ENCODE measurements at regions not wholly inside any gene's neighbourhood (a gene's known extent, or its start where the extent isn't known, plus 50 kb on each side); places are given as distances from the start of the nearest gene placed in this dataset.

DNA sequence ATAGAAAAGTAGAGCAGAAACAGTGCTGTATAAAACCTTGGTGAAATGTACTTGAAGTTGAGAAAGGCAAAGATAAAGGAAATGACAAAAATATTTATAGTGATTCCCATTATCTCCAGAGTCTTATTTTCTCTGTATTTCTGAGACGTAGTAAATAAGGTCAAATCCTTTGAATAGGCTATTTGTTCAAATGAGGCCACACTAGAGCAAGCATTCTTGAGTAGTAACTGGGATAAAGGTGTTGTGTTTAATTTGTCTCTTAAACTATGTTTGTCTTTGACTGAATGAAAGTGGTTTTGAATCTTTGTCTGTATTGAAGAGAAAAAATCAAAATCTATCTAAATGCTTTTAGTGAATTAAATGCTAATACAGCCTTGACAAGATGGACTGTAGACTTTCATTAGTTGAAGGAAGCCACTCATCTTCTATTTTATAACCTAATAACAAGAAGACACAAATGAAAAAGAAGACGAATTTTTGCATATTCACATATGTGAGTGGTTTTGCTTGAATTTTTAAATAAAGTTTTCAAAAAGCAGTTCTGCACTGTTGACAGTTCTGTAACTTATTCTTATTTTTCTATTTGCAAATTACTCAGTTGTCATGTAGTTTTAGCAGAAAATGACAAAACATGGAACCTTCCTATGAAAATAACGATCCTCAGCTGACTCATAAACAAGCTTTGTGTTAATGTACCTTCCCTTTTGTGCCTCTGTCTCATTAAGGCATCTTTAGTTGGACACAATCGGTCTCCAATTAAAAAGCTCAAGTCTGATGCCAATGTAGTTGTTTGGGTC is 94.8 kb upstream of the PCDH18 start:
- TF ChIP-seq NFIC (IDR thresholded peaks at IDR 0.05; ENCODE audit: borderline replicate concordance) (no peak), IRF3 (IDR thresholded peaks at IDR 0.05; ENCODE audit: low read depth, low read length) (no peak), RCOR1 (IDR thresholded peaks at IDR 0.05; ENCODE audit: low read length) (no peak), YY1 (IDR thresholded peaks at IDR 0.05; ENCODE audit: low read depth) (no peak), POLR2AphosphoS5 (IDR thresholded peaks at IDR 0.05; ENCODE audit: low read depth, low read length) (no peak), GATA2 (CRISPR knock-in tag; IDR thresholded peaks at IDR 0.05) (no peak), CHD2 (IDR thresholded peaks at IDR 0.05; ENCODE audit: low read length, partially characterized antibody) (no peak), MAX (IDR thresholded peaks at IDR 0.05; ENCODE audit: low read depth) (no peak), ELF1 (IDR thresholded peaks at IDR 0.05) (no peak), SMC3 (IDR thresholded peaks at IDR 0.05; ENCODE audit: low read depth, low read length) (no peak), TAF1 (IDR thresholded peaks at IDR 0.05; ENCODE audit: borderline replicate concordance, low read depth, low read length) (no peak), RXRA (IDR thresholded peaks at IDR 0.05; ENCODE audit: borderline replicate concordance, low read depth) (no peak)
- TF ChIP-seq, protein P1, sequence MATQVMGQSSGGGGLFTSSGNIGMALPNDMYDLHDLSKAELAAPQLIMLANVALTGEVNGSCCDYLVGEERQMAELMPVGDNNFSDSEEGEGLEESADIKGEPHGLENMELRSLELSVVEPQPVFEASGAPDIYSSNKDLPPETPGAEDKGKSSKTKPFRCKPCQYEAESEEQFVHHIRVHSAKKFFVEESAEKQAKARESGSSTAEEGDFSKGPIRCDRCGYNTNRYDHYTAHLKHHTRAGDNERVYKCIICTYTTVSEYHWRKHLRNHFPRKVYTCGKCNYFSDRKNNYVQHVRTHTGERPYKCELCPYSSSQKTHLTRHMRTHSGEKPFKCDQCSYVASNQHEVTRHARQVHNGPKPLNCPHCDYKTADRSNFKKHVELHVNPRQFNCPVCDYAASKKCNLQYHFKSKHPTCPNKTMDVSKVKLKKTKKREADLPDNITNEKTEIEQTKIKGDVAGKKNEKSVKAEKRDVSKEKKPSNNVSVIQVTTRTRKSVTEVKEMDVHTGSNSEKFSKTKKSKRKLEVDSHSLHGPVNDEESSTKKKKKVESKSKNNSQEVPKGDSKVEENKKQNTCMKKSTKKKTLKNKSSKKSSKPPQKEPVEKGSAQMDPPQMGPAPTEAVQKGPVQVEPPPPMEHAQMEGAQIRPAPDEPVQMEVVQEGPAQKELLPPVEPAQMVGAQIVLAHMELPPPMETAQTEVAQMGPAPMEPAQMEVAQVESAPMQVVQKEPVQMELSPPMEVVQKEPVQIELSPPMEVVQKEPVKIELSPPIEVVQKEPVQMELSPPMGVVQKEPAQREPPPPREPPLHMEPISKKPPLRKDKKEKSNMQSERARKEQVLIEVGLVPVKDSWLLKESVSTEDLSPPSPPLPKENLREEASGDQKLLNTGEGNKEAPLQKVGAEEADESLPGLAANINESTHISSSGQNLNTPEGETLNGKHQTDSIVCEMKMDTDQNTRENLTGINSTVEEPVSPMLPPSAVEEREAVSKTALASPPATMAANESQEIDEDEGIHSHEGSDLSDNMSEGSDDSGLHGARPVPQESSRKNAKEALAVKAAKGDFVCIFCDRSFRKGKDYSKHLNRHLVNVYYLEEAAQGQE (IDR thresholded peaks at IDR 0.05; ENCODE audit: low read depth, low read length): no peak
- TF ChIP-seq, protein P2, sequence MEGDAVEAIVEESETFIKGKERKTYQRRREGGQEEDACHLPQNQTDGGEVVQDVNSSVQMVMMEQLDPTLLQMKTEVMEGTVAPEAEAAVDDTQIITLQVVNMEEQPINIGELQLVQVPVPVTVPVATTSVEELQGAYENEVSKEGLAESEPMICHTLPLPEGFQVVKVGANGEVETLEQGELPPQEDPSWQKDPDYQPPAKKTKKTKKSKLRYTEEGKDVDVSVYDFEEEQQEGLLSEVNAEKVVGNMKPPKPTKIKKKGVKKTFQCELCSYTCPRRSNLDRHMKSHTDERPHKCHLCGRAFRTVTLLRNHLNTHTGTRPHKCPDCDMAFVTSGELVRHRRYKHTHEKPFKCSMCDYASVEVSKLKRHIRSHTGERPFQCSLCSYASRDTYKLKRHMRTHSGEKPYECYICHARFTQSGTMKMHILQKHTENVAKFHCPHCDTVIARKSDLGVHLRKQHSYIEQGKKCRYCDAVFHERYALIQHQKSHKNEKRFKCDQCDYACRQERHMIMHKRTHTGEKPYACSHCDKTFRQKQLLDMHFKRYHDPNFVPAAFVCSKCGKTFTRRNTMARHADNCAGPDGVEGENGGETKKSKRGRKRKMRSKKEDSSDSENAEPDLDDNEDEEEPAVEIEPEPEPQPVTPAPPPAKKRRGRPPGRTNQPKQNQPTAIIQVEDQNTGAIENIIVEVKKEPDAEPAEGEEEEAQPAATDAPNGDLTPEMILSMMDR (IDR thresholded peaks at IDR 0.05): no peak
